ENCODE measurements at regions not wholly inside any gene's neighbourhood (a gene's known extent, or its start where the extent isn't known, plus 50 kb on each side); places are given as distances from the start of the nearest gene placed in this dataset. TPM values are rescaled to one million over a fixed set of nuclear protein-coding genes. Genes with fewer than 3 reads are reported as not detected.

DNA sequence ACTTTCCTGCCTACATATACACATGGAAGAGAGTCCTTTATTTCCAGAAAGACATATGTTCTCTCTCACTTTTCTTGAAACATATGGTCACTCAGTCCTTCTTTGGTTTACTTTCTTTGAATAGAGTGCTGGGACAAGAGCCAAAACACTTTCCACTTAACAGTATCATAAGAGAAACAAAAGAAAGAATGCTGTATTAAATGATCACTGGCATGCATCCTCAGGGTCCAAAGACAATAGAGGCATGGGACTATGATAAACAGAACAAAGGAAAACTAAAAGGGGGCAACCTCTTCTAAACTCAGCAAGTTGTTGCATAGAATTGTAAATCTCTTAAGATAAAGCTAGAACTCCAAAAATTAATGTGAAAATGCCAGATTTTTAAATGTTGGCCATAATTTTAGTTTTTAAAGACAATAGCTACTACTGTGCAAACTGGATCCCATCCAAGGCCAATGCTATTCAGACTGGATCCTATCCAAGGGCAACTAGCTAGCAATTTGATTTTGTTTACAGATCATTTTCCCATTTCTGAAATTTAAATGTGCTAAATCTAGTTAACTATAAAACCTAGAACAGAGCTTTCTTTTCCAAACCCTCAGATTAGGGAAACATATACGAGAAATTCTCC lies 687.5 kb downstream of the SORCS3 start:
- no peaks in the 10 kb centered on the region for H3K27me3 ChIP-seq (replicated peaks in 1 of 4; ENCODE audit: control extremely low read depth in 1 of 4, control insufficient read depth in 3 of 4, insufficient read depth in 4 of 4, low read length in 3 of 4)
- intact Hi-C loops (cut with micrococcal nuclease) = no loop called here
- H4K20me1 ChIP-seq (ENCODE audit: control insufficient read depth, insufficient read depth, low read length, poor library complexity, severe bottlenecking) = no peaks in the 10 kb centered on the region
- H3K9me3 Mint-ChIP-seq (ENCODE audit: insufficient read depth) = no peaks in the 10 kb centered on the region
- no peak for TF ChIP-seq EZH2 (IDR thresholded peaks at IDR 0.05; ENCODE audit: borderline replicate concordance, insufficient read depth, low read depth, low read length, poor library complexity, severe bottlenecking)
- TF ChIP-seq, protein P1, sequence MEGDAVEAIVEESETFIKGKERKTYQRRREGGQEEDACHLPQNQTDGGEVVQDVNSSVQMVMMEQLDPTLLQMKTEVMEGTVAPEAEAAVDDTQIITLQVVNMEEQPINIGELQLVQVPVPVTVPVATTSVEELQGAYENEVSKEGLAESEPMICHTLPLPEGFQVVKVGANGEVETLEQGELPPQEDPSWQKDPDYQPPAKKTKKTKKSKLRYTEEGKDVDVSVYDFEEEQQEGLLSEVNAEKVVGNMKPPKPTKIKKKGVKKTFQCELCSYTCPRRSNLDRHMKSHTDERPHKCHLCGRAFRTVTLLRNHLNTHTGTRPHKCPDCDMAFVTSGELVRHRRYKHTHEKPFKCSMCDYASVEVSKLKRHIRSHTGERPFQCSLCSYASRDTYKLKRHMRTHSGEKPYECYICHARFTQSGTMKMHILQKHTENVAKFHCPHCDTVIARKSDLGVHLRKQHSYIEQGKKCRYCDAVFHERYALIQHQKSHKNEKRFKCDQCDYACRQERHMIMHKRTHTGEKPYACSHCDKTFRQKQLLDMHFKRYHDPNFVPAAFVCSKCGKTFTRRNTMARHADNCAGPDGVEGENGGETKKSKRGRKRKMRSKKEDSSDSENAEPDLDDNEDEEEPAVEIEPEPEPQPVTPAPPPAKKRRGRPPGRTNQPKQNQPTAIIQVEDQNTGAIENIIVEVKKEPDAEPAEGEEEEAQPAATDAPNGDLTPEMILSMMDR (IDR thresholded peaks at IDR 0.05) = no peak
- ChIA-PET POLR2A (no interaction called here), CTCF (no interaction called here)
- H3K9me3 ChIP-seq (ENCODE audit: control extremely low read depth in 1 of 3, control insufficient read depth in 2 of 3, insufficient read depth in 1 of 3, low read length in 2 of 3) = no peaks in the 10 kb centered on the region
- no peaks in the 10 kb centered on the region for H3K36me3 ChIP-seq (replicated peaks in 1 of 2; ENCODE audit: control extremely low read depth in 1 of 2, control insufficient read depth in 1 of 2, extremely low read depth in 1 of 2, insufficient read depth in 2 of 2, low read length in 1 of 2)
- no peak overlapping the region for H3K27ac ChIP-seq (ENCODE audit: low read length in 2 of 2)
- no peaks in the 10 kb centered on the region for H3K4me1 ChIP-seq (ENCODE audit: control insufficient read depth in 2 of 2, insufficient read depth in 2 of 2, low read length in 2 of 2)
- no CpG with 5 or more reads among the region's 1 CpG for WGBS (ENCODE audit: insufficient coverage)
- no peak for ATAC-seq (ENCODE audit: low read depth)
- no peak overlapping the region for H3K4me3 Mint-ChIP-seq
- H3K27ac Mint-ChIP-seq = no peak overlapping the region
- H3K4me1 Mint-ChIP-seq = no peaks in the 10 kb centered on the region
- H3K4me2 ChIP-seq (replicated peaks; ENCODE audit: low read depth, low read length, poor library complexity, severe bottlenecking) = no peak overlapping the region
- no peaks in the 10 kb centered on the region for H3K79me2 ChIP-seq (ENCODE audit: control insufficient read depth, insufficient read depth, low read length)
- H3K27me3 Mint-ChIP-seq = no peaks in the 10 kb centered on the region
- H3K9ac ChIP-seq (ENCODE audit: low read length) = no peak overlapping the region
- DNase-seq = no peak
- H2AFZ ChIP-seq (ENCODE audit: insufficient read depth, low read depth, low read length, poor library complexity, severe bottlenecking) = no peak overlapping the region
- H3K4me3 ChIP-seq (ENCODE audit: control extremely low read depth in 1 of 5, extremely low read depth in 1 of 5, insufficient read depth in 1 of 5, low read depth in 2 of 5, low read length in 4 of 5) = no peak overlapping the region

Small RNA genes lying in the stretch of these regions (small RNA-seq; reads per million reads assigned to genes)
- gene RNU6-463P (ENCODE audit: insufficient read length, low read depth, low replicate concordance) = not detected

Data from B cell (primary cell).